Kidney (tissue), 13 donors: ENCODE measurements at regions not wholly inside any gene's neighbourhood (a gene's known extent, or its start where the extent isn't known, plus 50 kb on each side); places are given as distances from the start of the nearest gene placed in this dataset.

Experiments used
- DNase-seq, 5 donors: peaks; one replicate each; pipeline ENCODE4 v3.0.0-alpha.2; 2013 to 2020
- FAIRE-seq: peaks from 2 replicates; lab custom pipeline; 2012; peaks lifted over from hg19 to GRCh38; lab: Jason Lieb, UNC
- H3K27ac ChIP-seq, 2 donors: one replicate each; pipeline ENCODE4 v1.7.0; 2013; ENCODE audit warnings: low read depth in 2 of 2, low read length in 2 of 2, inconsistent platforms in 1 of 2
- H3K27me3 ChIP-seq: one replicate; pipeline ENCODE4 v1.7.1; 2013; ENCODE audit warnings: low read length, inconsistent platforms; ENCODE audit not compliant: control insufficient read depth, insufficient read depth
- H3K36me3 ChIP-seq, 3 donors: one replicate each; pipeline versions ENCODE4 v1.7.0 to v1.7.1; 2013; ENCODE audit warnings: low read length in 3 of 3, control low read depth in 1 of 3, inconsistent platforms in 1 of 3; ENCODE audit not compliant: insufficient read depth in 3 of 3, control insufficient read depth in 2 of 3
- H3K4me1 ChIP-seq, 3 donors: one replicate each; pipeline versions ENCODE4 v1.7.0 to v1.7.1; 2013; ENCODE audit warnings: low read length in 3 of 3, inconsistent platforms in 1 of 3, low read depth in 1 of 3; ENCODE audit not compliant: control insufficient read depth in 2 of 3, insufficient read depth in 2 of 3
- H3K4me3 ChIP-seq, 3 donors: one replicate each; pipeline versions ENCODE4 v1.7.0 to v1.8.1; 2013; ENCODE audit warnings: low read length in 3 of 3, control low read depth in 1 of 3, inconsistent platforms in 1 of 3
- H3K9ac ChIP-seq, 3 donors: one replicate each; pipeline versions ENCODE4 v1.7.0 to v1.7.1; 2013; ENCODE audit warnings: low read length in 3 of 3, control low read depth in 1 of 3, inconsistent platforms in 1 of 3
- H3K9me3 ChIP-seq, 3 donors: one replicate each; pipeline versions ENCODE4 v1.7.0 to v1.7.1; 2013; ENCODE audit warnings: low read length in 3 of 3, control low read depth in 1 of 3, inconsistent platforms in 1 of 3; ENCODE audit not compliant: control insufficient read depth in 2 of 3, insufficient read depth in 1 of 3
- intact Hi-C: fragments of 100-400 bp; cut with DNase I; formaldehyde crosslinking; loops from one replicate; pipeline ENCODE4 v1.11.1; 2022
- TF ChIP-seq, protein P1 (sequence below): IDR thresholded peaks from 3 replicates; pipeline ENCODE4 v1.5.1; 2012; ENCODE audit warnings: mild to moderate bottlenecking, moderate library complexity, borderline replicate concordance; ENCODE audit not compliant: insufficient read depth; ENCODE audit errors: extremely low read depth
- donor health status: control.
- donor health status: control.
- donor health status: control.
- donor health status: control.
- donor health status: control.
- donor health status: DM: yes; HTN: yes; CAD: no.
- donor health status: Normal renal cell carcinoma (clear cell type).

DNA sequence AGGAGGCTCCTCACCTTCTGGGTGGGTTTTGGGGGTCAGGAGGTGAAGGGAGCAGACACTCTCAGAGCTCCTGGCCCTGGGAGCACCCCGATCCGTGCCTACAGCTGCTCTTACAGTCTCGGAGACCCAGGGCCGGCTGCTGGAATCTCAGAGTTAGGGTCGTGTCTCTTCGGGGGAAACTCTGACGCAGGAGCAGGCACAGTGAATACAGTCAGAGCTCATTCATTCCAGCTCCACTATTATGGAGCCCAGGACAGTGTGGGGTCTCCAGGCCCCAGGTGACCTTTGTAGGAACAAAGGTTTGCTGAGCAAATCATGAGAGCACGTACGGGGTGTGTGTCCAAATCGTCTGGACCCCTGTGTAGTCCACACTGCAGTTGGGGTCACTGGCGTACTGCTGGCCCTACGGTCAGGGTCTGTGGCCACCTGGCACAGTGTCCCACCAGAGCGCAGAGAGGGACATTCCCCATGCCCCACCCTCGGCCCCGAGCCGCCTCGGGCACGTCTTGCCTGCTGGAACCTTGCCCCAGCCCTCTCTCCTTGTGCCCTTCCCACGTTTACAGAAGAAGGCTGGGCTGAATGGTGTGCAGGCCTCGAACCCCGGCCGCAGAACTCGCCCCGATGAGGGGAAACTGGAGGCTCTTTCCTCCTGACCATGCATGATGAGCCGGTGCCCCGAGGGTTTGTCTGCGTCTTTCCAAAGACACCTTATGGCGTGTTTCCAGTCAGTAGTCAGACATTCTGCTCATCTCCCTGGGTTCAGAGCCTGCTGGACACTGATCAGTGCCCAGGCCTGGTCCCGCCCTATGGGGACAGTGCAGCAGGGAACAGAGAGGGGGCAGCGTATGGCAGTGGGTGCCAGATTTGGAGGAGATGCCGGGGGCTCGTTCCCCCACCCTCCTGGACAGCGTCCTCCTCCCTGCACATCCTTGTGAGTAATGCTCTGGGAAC, 1166.6 kb downstream of the BRD1 start:
- no peaks in the 10 kb centered on the region for H3K36me3 ChIP-seq
- H3K4me3 ChIP-seq, result no peak overlapping the region
- TF ChIP-seq, protein P1, sequence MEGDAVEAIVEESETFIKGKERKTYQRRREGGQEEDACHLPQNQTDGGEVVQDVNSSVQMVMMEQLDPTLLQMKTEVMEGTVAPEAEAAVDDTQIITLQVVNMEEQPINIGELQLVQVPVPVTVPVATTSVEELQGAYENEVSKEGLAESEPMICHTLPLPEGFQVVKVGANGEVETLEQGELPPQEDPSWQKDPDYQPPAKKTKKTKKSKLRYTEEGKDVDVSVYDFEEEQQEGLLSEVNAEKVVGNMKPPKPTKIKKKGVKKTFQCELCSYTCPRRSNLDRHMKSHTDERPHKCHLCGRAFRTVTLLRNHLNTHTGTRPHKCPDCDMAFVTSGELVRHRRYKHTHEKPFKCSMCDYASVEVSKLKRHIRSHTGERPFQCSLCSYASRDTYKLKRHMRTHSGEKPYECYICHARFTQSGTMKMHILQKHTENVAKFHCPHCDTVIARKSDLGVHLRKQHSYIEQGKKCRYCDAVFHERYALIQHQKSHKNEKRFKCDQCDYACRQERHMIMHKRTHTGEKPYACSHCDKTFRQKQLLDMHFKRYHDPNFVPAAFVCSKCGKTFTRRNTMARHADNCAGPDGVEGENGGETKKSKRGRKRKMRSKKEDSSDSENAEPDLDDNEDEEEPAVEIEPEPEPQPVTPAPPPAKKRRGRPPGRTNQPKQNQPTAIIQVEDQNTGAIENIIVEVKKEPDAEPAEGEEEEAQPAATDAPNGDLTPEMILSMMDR, result no peak
- intact Hi-C loops, result no loop called here
- H3K27me3 ChIP-seq, result no peaks in the 10 kb centered on the region
- DNase-seq (no peak), FAIRE-seq (no peak)
- H3K9ac ChIP-seq, result no peak overlapping the region
- H3K27ac ChIP-seq, result no peak overlapping the region
- H3K9me3 ChIP-seq, result peaks cover 0 to 7% (median 0%) of the 10 kb centered on the region in 3 donors
- no peaks in the 10 kb centered on the region for H3K4me1 ChIP-seq

DNA sequence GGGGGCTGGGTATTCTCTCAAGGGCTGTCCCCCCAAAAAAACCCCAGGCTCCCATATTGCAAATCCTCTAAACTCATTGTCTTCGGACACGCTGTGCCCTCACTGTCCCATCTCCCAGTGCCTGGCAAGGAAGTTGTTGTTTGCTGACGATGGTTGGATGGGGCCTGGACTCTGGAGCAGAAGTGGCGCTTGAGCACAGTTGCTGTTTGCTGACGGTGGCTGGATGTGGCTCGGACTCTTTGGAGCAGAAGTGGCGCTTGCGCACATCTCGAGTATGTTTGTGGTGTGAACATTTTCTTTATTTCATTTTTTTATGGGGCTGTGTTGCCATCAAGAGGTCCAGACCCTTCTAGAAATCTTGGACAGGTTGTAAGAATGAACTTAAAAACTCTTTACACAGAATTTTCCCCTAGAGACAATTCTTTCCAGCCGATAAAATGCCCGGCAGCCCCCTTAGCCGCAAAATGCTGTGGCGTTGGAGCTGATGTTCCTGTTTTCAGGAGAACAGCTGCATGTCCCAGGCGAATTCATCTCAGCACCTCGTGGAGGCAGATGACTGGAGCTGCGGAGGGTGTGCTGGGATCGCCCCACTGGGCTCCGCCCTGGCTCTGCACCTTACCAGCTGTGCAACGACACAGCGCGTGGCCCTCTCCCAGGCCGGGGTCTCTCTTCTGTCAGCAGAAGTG, 1167.4 kb downstream of the BRD1 start:
- FAIRE-seq (no peak), DNase-seq (no peak)
- H3K9me3 ChIP-seq, result peaks cover 0 to 7% (median 0%) of the 10 kb centered on the region in 3 donors
- no peak overlapping the region for H3K4me3 ChIP-seq
- no peaks in the 10 kb centered on the region for H3K4me1 ChIP-seq
- TF ChIP-seq, protein P1, result no peak
- H3K9ac ChIP-seq, result no peak overlapping the region
- H3K27me3 ChIP-seq, result no peaks in the 10 kb centered on the region
- H3K27ac ChIP-seq, result no peak overlapping the region
- no peaks in the 10 kb centered on the region for H3K36me3 ChIP-seq
- intact Hi-C loops, result no loop called here

DNA sequence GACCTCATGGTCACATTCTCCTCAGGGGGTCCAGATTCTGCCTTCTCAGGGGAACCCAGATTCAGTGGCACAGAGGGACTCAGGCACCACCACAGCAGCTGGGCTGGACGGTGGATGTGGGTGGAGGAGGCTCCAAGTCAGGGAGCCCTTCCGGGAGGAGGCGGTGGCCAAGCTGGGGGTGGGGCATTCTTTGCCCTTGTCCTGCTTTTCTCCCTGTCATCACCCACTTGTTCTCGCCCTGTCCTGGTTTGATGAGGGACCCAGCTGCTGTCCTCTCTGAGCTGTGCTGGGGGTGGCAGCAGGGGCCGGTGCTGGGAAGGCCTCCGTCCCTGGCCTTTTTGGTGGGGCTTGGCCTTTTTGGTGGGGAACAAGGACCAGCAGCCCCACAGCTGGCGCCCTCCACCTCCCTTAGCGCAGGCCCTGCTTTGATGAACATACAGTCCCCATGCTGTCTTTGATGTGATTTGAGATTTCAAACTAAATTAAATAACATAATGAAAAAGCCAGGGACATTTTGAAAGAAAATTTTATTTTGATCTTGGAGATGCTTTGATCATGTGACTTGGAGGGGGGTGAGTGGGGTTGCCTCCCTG, 1168.2 kb downstream of the BRD1 start:
- H3K4me1 ChIP-seq, result no peaks in the 10 kb centered on the region
- H3K9me3 ChIP-seq, result peaks cover 0 to 7% (median 0%) of the 10 kb centered on the region in 3 donors
- H3K9ac ChIP-seq, result no peak overlapping the region
- H3K27me3 ChIP-seq, result no peaks in the 10 kb centered on the region
- no peak for FAIRE-seq
- no peak overlapping the region for H3K4me3 ChIP-seq
- no peak overlapping the region for H3K27ac ChIP-seq
- H3K36me3 ChIP-seq, result no peaks in the 10 kb centered on the region
- no peak for DNase-seq
- TF ChIP-seq, protein P1, result no peak
- intact Hi-C loops, result no loop called here
